ENCODE measurements at regions not wholly inside any gene's neighbourhood (a gene's known extent, or its start where the extent isn't known, plus 50 kb on each side); places are given as distances from the start of the nearest gene placed in this dataset.

DNA sequence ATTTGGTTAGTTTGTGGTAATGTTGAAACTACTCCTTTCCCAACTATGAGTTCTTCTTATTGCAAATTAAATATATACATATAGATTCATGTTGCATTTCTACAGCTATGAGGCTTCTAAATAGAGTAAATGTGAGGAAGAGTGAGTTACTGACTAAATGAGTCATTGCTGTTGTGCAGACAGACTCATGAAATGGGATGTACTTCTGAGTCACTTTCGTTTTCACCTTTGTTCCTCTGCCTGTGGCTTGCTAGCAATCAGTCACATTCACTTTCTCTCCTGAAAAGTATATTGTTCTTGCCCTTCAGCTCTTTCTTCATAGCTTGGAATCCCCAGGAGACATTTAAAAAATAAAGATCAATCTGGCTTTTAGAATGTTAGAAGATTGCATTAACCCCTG lies 295.5 kb upstream of the SMC2 start:
- no peak overlapping the region for H3K4me3 Mint-ChIP-seq (ENCODE audit: unreplicated experiment)
- no peaks in the 10 kb centered on the region for H3K36me3 Mint-ChIP-seq (ENCODE audit: low read depth)
- H3K9me3 Mint-ChIP-seq (ENCODE audit: low read depth): peaks cover 2% of the 10 kb centered on the region
- H3K4me1 Mint-ChIP-seq (ENCODE audit: low read depth): no peaks in the 10 kb centered on the region
- H3K27me3 Mint-ChIP-seq (ENCODE audit: low read depth): no peaks in the 10 kb centered on the region
- DNase-seq (ENCODE audit: low spot score): no peak
- H3K27ac Mint-ChIP-seq (ENCODE audit: unreplicated experiment): no peak overlapping the region
- TF ChIP-seq, protein P1, sequence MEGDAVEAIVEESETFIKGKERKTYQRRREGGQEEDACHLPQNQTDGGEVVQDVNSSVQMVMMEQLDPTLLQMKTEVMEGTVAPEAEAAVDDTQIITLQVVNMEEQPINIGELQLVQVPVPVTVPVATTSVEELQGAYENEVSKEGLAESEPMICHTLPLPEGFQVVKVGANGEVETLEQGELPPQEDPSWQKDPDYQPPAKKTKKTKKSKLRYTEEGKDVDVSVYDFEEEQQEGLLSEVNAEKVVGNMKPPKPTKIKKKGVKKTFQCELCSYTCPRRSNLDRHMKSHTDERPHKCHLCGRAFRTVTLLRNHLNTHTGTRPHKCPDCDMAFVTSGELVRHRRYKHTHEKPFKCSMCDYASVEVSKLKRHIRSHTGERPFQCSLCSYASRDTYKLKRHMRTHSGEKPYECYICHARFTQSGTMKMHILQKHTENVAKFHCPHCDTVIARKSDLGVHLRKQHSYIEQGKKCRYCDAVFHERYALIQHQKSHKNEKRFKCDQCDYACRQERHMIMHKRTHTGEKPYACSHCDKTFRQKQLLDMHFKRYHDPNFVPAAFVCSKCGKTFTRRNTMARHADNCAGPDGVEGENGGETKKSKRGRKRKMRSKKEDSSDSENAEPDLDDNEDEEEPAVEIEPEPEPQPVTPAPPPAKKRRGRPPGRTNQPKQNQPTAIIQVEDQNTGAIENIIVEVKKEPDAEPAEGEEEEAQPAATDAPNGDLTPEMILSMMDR (IDR thresholded peaks at IDR 0.05): no peak

DNA sequence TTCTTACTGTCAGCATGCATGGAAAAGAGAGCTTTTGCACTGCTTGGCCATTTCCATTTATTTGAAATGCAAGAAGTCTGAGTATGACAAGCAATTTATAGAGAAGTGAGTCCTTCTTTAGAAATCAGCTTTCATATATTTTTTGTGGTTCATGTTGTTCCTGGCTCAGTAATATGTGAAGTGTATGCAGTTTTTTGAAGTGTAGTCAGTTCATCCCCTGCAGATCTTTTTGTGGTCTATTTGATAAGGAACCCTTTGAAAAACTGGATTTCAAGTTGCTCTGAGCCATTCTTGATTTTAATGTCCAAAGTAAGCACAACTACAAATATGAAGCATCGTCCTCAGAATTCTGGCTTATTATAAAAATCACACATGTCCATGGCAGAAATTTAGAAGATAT lies 294.1 kb upstream of the SMC2 start:
- Mint-ChIP-seq H3K4me3 (ENCODE audit: unreplicated experiment) (no peak overlapping the region), H3K27me3 (ENCODE audit: low read depth) (no peaks in the 10 kb centered on the region), H3K9me3 (ENCODE audit: low read depth) (peaks cover 2% of the 10 kb centered on the region)

DNA sequence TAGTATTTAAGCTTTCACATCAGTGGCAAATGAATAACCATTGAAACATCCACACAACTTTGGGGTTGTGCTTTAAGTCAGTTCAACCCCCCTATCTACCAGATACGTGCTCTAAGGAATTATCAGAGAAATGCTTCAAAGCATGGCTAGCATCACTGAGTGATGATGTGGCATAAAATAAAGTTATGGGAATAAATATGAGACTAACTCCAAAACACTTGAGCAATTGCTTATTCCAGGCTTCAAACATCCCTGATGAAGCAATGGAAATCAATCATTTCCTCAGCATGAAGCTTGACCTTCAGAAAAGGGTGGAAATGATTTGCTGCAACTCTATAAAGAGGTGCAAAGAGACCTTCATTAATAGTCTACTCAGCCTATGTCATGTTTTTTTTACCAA lies 292.0 kb upstream of the SMC2 start:
- H3K27me3 Mint-ChIP-seq (ENCODE audit: low read depth): no peaks in the 10 kb centered on the region
- H3K9me3 Mint-ChIP-seq (ENCODE audit: low read depth): peaks cover 2% of the 10 kb centered on the region
- no peaks in the 10 kb centered on the region for H3K4me1 Mint-ChIP-seq (ENCODE audit: low read depth)
- H3K27ac Mint-ChIP-seq (ENCODE audit: unreplicated experiment): no peak overlapping the region
- DNase-seq (ENCODE audit: low spot score): no peak
- no peak overlapping the region for H3K4me3 Mint-ChIP-seq (ENCODE audit: unreplicated experiment)
- TF ChIP-seq, protein P1 (IDR thresholded peaks at IDR 0.05): no peak
- no peaks in the 10 kb centered on the region for H3K36me3 Mint-ChIP-seq (ENCODE audit: low read depth)

More for the DNA sequence above, 294.1 kb upstream of the SMC2 start:
- TF ChIP-seq, protein P1 (IDR thresholded peaks at IDR 0.05): no peak
- no peaks in the 10 kb centered on the region for H3K4me1 Mint-ChIP-seq (ENCODE audit: low read depth)
- H3K36me3 Mint-ChIP-seq (ENCODE audit: low read depth): no peaks in the 10 kb centered on the region
- H3K27ac Mint-ChIP-seq (ENCODE audit: unreplicated experiment): no peak overlapping the region
- no peak for DNase-seq (ENCODE audit: low spot score)

DNA sequence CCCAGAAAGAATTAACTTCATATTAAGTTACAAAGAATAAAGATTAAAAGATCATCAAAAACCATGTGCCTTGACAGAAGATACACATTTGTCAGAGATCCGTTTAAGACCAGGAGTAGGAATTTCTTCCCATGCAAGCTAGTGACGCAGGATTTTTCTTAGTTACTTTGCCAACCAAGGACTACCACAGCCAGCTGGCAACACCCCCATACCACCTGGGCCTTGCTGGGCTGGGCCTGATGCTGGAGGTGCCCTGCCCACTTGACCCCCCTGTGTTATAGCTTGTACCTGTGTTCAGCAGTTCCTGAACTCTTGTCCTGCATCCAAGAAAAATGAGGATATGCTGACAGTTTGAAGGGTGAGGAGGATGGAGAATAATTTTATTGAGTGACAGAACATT lies 290.9 kb upstream of the SMC2 start:
- H3K36me3 Mint-ChIP-seq (ENCODE audit: low read depth): no peaks in the 10 kb centered on the region
- no peak overlapping the region for H3K4me3 Mint-ChIP-seq (ENCODE audit: unreplicated experiment)
- peaks cover 1% of the 10 kb centered on the region for H3K27me3 Mint-ChIP-seq (ENCODE audit: low read depth)
- TF ChIP-seq, protein P1 (IDR thresholded peaks at IDR 0.05): no peak
- H3K4me1 Mint-ChIP-seq (ENCODE audit: low read depth): no peaks in the 10 kb centered on the region
- H3K9me3 Mint-ChIP-seq (ENCODE audit: low read depth): peaks cover 2% of the 10 kb centered on the region
- DNase-seq (ENCODE audit: low spot score): no peak
- H3K27ac Mint-ChIP-seq (ENCODE audit: unreplicated experiment): no peak overlapping the region

DNA sequence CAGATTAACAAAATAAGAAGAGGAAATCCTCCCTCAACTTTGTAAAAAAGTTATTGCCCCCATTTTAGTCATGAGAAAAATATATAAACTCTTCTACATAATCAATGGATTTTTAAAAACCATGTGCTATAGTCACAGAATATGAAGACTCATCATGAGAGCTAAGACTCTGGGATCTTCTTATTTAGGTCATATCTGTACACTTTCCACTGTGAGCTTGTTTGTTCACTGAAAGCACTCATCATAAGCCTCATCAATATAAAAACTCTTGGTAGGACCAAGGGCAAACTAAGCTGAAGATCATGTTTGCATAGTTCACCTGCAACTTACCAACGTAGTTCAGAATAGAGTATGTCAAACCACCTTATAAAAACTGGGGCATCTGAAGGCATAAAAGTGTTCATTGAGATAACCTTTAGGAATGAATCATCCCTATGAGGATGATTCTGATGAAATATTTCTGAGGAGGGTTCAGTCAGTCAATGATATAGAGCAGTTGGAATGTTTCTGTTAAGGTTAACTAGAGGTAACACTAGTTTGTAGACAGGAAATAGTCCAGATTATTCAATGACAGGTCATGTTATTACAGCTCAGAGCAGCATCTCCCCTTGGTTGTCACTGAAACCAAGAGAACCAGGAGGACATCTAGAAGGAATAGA lies 289.9 kb upstream of the SMC2 start:
- Mint-ChIP-seq H3K4me3 (ENCODE audit: unreplicated experiment) (no peak overlapping the region), H3K4me1 (ENCODE audit: low read depth) (no peaks in the 10 kb centered on the region), H3K36me3 (ENCODE audit: low read depth) (no peaks in the 10 kb centered on the region), H3K27ac (ENCODE audit: unreplicated experiment) (no peak overlapping the region), H3K27me3 (ENCODE audit: low read depth) (peaks cover 1% of the 10 kb centered on the region), H3K9me3 (ENCODE audit: low read depth) (peaks cover 2% of the 10 kb centered on the region)
- DNase-seq (ENCODE audit: low spot score): no peak
- TF ChIP-seq, protein P1 (IDR thresholded peaks at IDR 0.05): no peak
